ENCODE measurements at regions not wholly inside any gene's neighbourhood (a gene's known extent, or its start where the extent isn't known, plus 50 kb on each side); places are given as distances from the start of the nearest gene placed in this dataset.

- DNase-seq (ENCODE audit: low read depth in 2 of 2), result no peak
These were observed 1334.8 kb upstream of the CELF4 start for GRCh38 chr18:38900445-38900844.

- DNase-seq (ENCODE audit: low read depth in 2 of 2), result no peak
These were observed 1334.4 kb upstream of the CELF4 start for GRCh38 chr18:38900031-38900430.

- DNase-seq (ENCODE audit: low read depth in 2 of 2), result no peak
These were observed 1333.7 kb upstream of the CELF4 start for GRCh38 chr18:38899252-38899651.

GRCh38 chr18:38898167-38898566 lies 1332.6 kb upstream of the CELF4 start:
- DNase-seq (ENCODE audit: low read depth in 2 of 2), result no peak

- no peak for DNase-seq (ENCODE audit: low read depth in 2 of 2)
These were observed 1330.0 kb upstream of the CELF4 start for GRCh38 chr18:38895560-38895959.

GRCh38 chr18:38887671-38888020 lies 1322.0 kb upstream of the CELF4 start:
- DNase-seq (ENCODE audit: low read depth in 2 of 2), result no peak

GRCh38 chr18:38886861-38887670 lies 1321.5 kb upstream of the CELF4 start:
- DNase-seq (ENCODE audit: low read depth in 2 of 2), result no peak

GRCh38 chr18:38886235-38886634 lies 1320.6 kb upstream of the CELF4 start:
- no peak for DNase-seq (ENCODE audit: low read depth in 2 of 2)

GRCh38 chr18:38884050-38884449 lies 1318.5 kb upstream of the CELF4 start:
- no peak for DNase-seq (ENCODE audit: low read depth in 2 of 2)

GRCh38 chr18:38883111-38883510 lies 1317.5 kb upstream of the CELF4 start:
- DNase-seq (ENCODE audit: low read depth in 2 of 2), result no peak

- DNase-seq (ENCODE audit: low read depth in 2 of 2), result no peak
These were observed 1314.3 kb upstream of the CELF4 start for GRCh38 chr18:38879871-38880270.

- no peak for DNase-seq (ENCODE audit: low read depth in 2 of 2)
These were observed 1306.7 kb upstream of the CELF4 start for GRCh38 chr18:38872342-38872741.

GRCh38 chr18:38868757-38869156 lies 1303.2 kb upstream of the CELF4 start:
- no peak for DNase-seq (ENCODE audit: low read depth in 2 of 2)

- no peak for DNase-seq (ENCODE audit: low read depth in 2 of 2)
These were observed 1302.1 kb upstream of the CELF4 start for GRCh38 chr18:38867680-38868079.

- no peak for DNase-seq (ENCODE audit: low read depth in 2 of 2)
These were observed 1285.9 kb upstream of the CELF4 start for GRCh38 chr18:38851526-38851925.

GRCh38 chr18:38847326-38847725 lies 1281.7 kb upstream of the CELF4 start:
- DNase-seq (ENCODE audit: low read depth in 2 of 2), result no peak

- no peak for DNase-seq (ENCODE audit: low read depth in 2 of 2)
These were observed 1277.7 kb upstream of the CELF4 start for GRCh38 chr18:38843291-38843690.

- no peak for DNase-seq (ENCODE audit: low read depth in 2 of 2)
These were observed 1260.6 kb upstream of the CELF4 start for GRCh38 chr18:38826247-38826646.

GRCh38 chr18:38811209-38811608 lies 1245.6 kb upstream of the CELF4 start:
- DNase-seq (ENCODE audit: low read depth in 2 of 2), result no peak

- no peak for DNase-seq (ENCODE audit: low read depth in 2 of 2)
These were observed 1245.2 kb upstream of the CELF4 start for GRCh38 chr18:38810789-38811188.

GRCh38 chr18:38807915-38808314 lies 1242.3 kb upstream of the CELF4 start:
- no peak for DNase-seq (ENCODE audit: low read depth in 2 of 2)

GRCh38 chr18:38805256-38805655 lies 1239.7 kb upstream of the CELF4 start:
- DNase-seq (ENCODE audit: low read depth in 2 of 2), result no peak

GRCh38 chr18:38801640-38802039 lies 1236.0 kb upstream of the CELF4 start:
- DNase-seq (ENCODE audit: low read depth in 2 of 2), result no peak

- no peak for DNase-seq (ENCODE audit: low read depth in 2 of 2)
These were observed 1231.2 kb upstream of the CELF4 start for GRCh38 chr18:38796762-38797161.
